CD14-positive monocyte (primary cell): ENCODE measurements at regions not wholly inside any gene's neighbourhood (a gene's known extent, or its start where the extent isn't known, plus 50 kb on each side); places are given as distances from the start of the nearest gene placed in this dataset.
"Not testable (repeated sequence)": the region's sequence is repeated elsewhere in the genome, so short reads cannot be mapped to it uniquely, and the experiment has no call there.

Experiments used
- DNase-seq, 3 donors: peaks; one replicate each; pipeline ENCODE4 v3.0.0-alpha.2; 2011 to 2022
- H2AFZ ChIP-seq: 2 replicates; pipeline ENCODE4 v1.6.0; 2012; ENCODE audit warnings: mild to moderate bottlenecking, low read depth, low read length, inconsistent platforms; ENCODE audit not compliant: insufficient read depth, poor library complexity, severe bottlenecking
- H3K27ac ChIP-seq, 2 donors: 1 replicate in 1 of 2; 2 replicates in 1 of 2; pipeline ENCODE4 v1.5.1; 2012 to 2013; ENCODE audit warnings: low read length in 2 of 2, control low read depth in 1 of 2, inconsistent platforms in 1 of 2, low read depth in 1 of 2, mild to moderate bottlenecking in 1 of 2
- H3K27me3 ChIP-seq, 2 donors: one replicate each; pipeline versions ENCODE4 v1.6.0 to v1.6.1; 2011 to 2013; ENCODE audit warnings: low read length in 2 of 2; ENCODE audit not compliant: control insufficient read depth in 2 of 2, insufficient read depth in 2 of 2
- H3K36me3 ChIP-seq, 2 donors: replicated peaks in 1 of 2; 1 replicate in 1 of 2; 2 replicates in 1 of 2; pipeline versions ENCODE4 v1.5.1 to v1.6.1; 2012 to 2013; ENCODE audit warnings: low read length in 2 of 2, control low read depth in 1 of 2, inconsistent platforms in 1 of 2, mild to moderate bottlenecking in 1 of 2; ENCODE audit not compliant: insufficient read depth in 2 of 2, control insufficient read depth in 1 of 2
- H3K4me1 ChIP-seq, 2 donors: 1 replicate in 1 of 2; 2 replicates in 1 of 2; pipeline versions ENCODE4 v1.5.1 to v1.6.1; 2012 to 2013; ENCODE audit warnings: low read length in 2 of 2, control low read depth in 1 of 2, inconsistent platforms in 1 of 2, mild to moderate bottlenecking in 1 of 2, moderate library complexity in 1 of 2; ENCODE audit not compliant: insufficient read depth in 2 of 2, control insufficient read depth in 1 of 2
- H3K4me2 ChIP-seq: replicated peaks from 2 replicates; pipeline ENCODE3; 2012; ENCODE audit warnings: low read length, moderate library complexity, mild to moderate bottlenecking; ENCODE audit not compliant: poor library complexity, severe bottlenecking; ENCODE audit errors: extremely low read depth
- H3K4me3 ChIP-seq, 3 experiments: fragments of 200-600 bp in 1 of 3; sonication (generic) in 1 of 3; replicated peaks in 1 of 3; 1 replicate in 2 of 3; 2 replicates in 1 of 3; pipeline ENCODE4 v1.5.1; 2011 to 2013; ENCODE audit warnings: low read length in 3 of 3, mild to moderate bottlenecking in 3 of 3, control low read depth in 2 of 3, low read depth in 2 of 3, inconsistent platforms in 1 of 3, moderate library complexity in 1 of 3
- H3K79me2 ChIP-seq: 2 replicates; pipeline ENCODE4 v1.6.0; 2012; ENCODE audit warnings: mild to moderate bottlenecking, control low read depth, inconsistent platforms, low read length, moderate library complexity; ENCODE audit not compliant: insufficient read depth
- H3K9ac ChIP-seq: 2 replicates; pipeline ENCODE4 v1.6.0; 2017; ENCODE audit warnings: low read length, mild to moderate bottlenecking; ENCODE audit not compliant: insufficient read depth, poor library complexity, severe bottlenecking
- H3K9me3 ChIP-seq, 2 donors: replicated peaks in 1 of 2; 1 replicate in 1 of 2; 2 replicates in 1 of 2; pipeline versions ENCODE4 v1.5.1 to v1.6.1; 2012 to 2013; ENCODE audit warnings: low read length in 2 of 2, control low read depth in 1 of 2; ENCODE audit not compliant: control insufficient read depth in 1 of 2, insufficient read depth in 1 of 2
- H4K20me1 ChIP-seq: 2 replicates; pipeline ENCODE4 v1.6.0; 2012; ENCODE audit warnings: mild to moderate bottlenecking, low read length, control low read depth, moderate library complexity; ENCODE audit not compliant: insufficient read depth
- H3K27ac Mint-ChIP-seq, 7 donors: one replicate each; pipeline ENCODE4 v1.8.0; 2020; ENCODE audit warnings: mild to moderate bottlenecking in 7 of 7, mixed read lengths in 7 of 7, moderate library complexity in 6 of 7, inconsistent platforms in 2 of 7
- H3K27me3 Mint-ChIP-seq, 3 donors: one replicate each; pipeline ENCODE4 v1.8.0; 2021 to 2022; ENCODE audit warnings: low read depth in 3 of 3, mild to moderate bottlenecking in 3 of 3, mixed read lengths in 3 of 3, moderate library complexity in 3 of 3, inconsistent platforms in 1 of 3
- H3K36me3 Mint-ChIP-seq, 2 donors: one replicate each; pipeline ENCODE4 v1.8.0; 2020; ENCODE audit warnings: mixed read lengths in 2 of 2, inconsistent platforms in 1 of 2, mild to moderate bottlenecking in 1 of 2
- H3K4me1 Mint-ChIP-seq: one replicate; pipeline ENCODE4 v1.8.0; 2020; ENCODE audit warnings: mild to moderate bottlenecking, mixed read lengths
- H3K4me3 Mint-ChIP-seq, 2 donors: one replicate each; pipeline ENCODE4 v1.8.0; 2020; ENCODE audit warnings: mild to moderate bottlenecking in 2 of 2, mixed read lengths in 2 of 2, moderate library complexity in 1 of 2
- H3K9me3 Mint-ChIP-seq, 7 donors: one replicate each; pipeline ENCODE4 v1.8.0; 2020 to 2022; ENCODE audit warnings: mixed read lengths in 7 of 7, mild to moderate bottlenecking in 6 of 7, moderate library complexity in 6 of 7, inconsistent platforms in 2 of 7
- CTCF ChIP-seq: fragments of 200-600 bp; IDR thresholded peaks from one replicate; pipeline ENCODE4 v1.8.0; 2022; ENCODE audit warnings: antibody characterized with exemption, mild to moderate bottlenecking
- WGBS: methylation state at CpG from one replicate; pipeline ENCODE4 v1.1.5; 2013; ENCODE audit warnings: missing lambda C conversion rate; ENCODE audit not compliant: insufficient coverage; 5-methylcytosine and 5-hydroxymethylcytosine counted together
- intact Hi-C, 2 donors: fragments of 100-400 bp; cut with micrococcal nuclease; formaldehyde crosslinking; loops; one replicate each; pipeline versions ENCODE4 v1.15.0 to v1.15.1; 2023

GRCh38 chr3:117868766-117869165 lies 1159.2 kb downstream of the TUSC7 start:
- no peak overlapping the region for H3K4me3 Mint-ChIP-seq
- no CpG with 5 or more reads among the region's 2 CpGs for WGBS
- no peaks in the 10 kb centered on the region for H3K4me1 Mint-ChIP-seq
- Histone ChIP-seq H3K4me2 (no peak overlapping the region), H3K27me3 (no peaks in the 10 kb centered on the region), H3K27ac (no peak overlapping the region), H3K4me3 (no peak overlapping the region), H3K79me2 (no peaks in the 10 kb centered on the region), H2AFZ (no peak overlapping the region), H3K4me1 (no peaks in the 10 kb centered on the region), H3K9ac (no peak overlapping the region), H3K9me3 (no peaks in the 10 kb centered on the region), H3K36me3 (no peaks in the 10 kb centered on the region), H4K20me1 (no peaks in the 10 kb centered on the region)
- H3K27me3 Mint-ChIP-seq, result no peaks in the 10 kb centered on the region
- H3K27ac Mint-ChIP-seq, result no peak overlapping the region
- no peaks in the 10 kb centered on the region for H3K36me3 Mint-ChIP-seq
- no peak for DNase-seq
- intact Hi-C loops, result no loop called here
- peaks cover 0 to 3% (median 0%) of the 10 kb centered on the region in 7 donors for H3K9me3 Mint-ChIP-seq
- no peak for TF ChIP-seq CTCF

- H3K9ac ChIP-seq, result no peak overlapping the region
- peaks cover 0 to 3% (median 2%) of the 10 kb centered on the region in 7 donors for H3K9me3 Mint-ChIP-seq
- no peak for TF ChIP-seq CTCF
- no peak overlapping the region for H3K27ac Mint-ChIP-seq
- no peak overlapping the region for H2AFZ ChIP-seq
- no peaks in the 10 kb centered on the region for H3K36me3 Mint-ChIP-seq
- H3K4me1 Mint-ChIP-seq, result no peaks in the 10 kb centered on the region
- peaks cover 0 to 2% (median 0%) of the 10 kb centered on the region in 3 donors for H3K27me3 Mint-ChIP-seq
- no CpG with 5 or more reads among the region's 2 CpGs for WGBS
- no peaks in the 10 kb centered on the region for H3K27me3 ChIP-seq
- H3K9me3 ChIP-seq, result no peaks in the 10 kb centered on the region
- no peaks in the 10 kb centered on the region for H4K20me1 ChIP-seq
- no peaks in the 10 kb centered on the region for H3K79me2 ChIP-seq
- no peak overlapping the region for H3K4me3 ChIP-seq
- intact Hi-C loops, result no loop called here
- no peak for DNase-seq
- no peak overlapping the region for H3K27ac ChIP-seq
- H3K4me1 ChIP-seq, result no peaks in the 10 kb centered on the region
- no peak overlapping the region for H3K4me2 ChIP-seq
- no peak overlapping the region for H3K4me3 Mint-ChIP-seq
- H3K36me3 ChIP-seq, result no peaks in the 10 kb centered on the region
Measured at GRCh38 chr3:117871934-117872333, 1162.4 kb downstream of the TUSC7 start.

- WGBS, result 100% methylated on average over 2 of the region's 15 CpGs
- H3K4me1 Mint-ChIP-seq, H3K9ac ChIP-seq, H3K36me3 ChIP-seq, H3K27me3 Mint-ChIP-seq, H2AFZ ChIP-seq, H3K27ac ChIP-seq, H3K9me3 Mint-ChIP-seq, H3K27me3 ChIP-seq, H3K79me2 ChIP-seq, H4K20me1 ChIP-seq, H3K4me3 Mint-ChIP-seq, H3K36me3 Mint-ChIP-seq, DNase-seq, H3K4me3 ChIP-seq, intact Hi-C loops, H3K9me3 ChIP-seq, H3K4me2 ChIP-seq, H3K27ac Mint-ChIP-seq, H3K4me1 ChIP-seq: not testable (repeated sequence)
Measured at GRCh38 chr3:117872594-117873248, 1161.9 kb downstream of the IGSF11 start.
